Astrocyte (in vitro differentiated cells and primary cell): ENCODE measurements at regions not wholly inside any gene's neighbourhood (a gene's known extent, or its start where the extent isn't known, plus 50 kb on each side); places are given as distances from the start of the nearest gene placed in this dataset.
"Not testable (repeated sequence)": the region's sequence is repeated elsewhere in the genome, so short reads cannot be mapped to it uniquely, and the experiment has no call there.

Source experiments
- DNase-seq: peaks from one replicate; pipeline ENCODE4 v3.0.0-alpha.2; 2010; ENCODE audit warnings: low read depth
- FAIRE-seq: peaks from 2 replicates; lab custom pipeline; 2011; peaks lifted over from hg19 to GRCh38; lab: Jason Lieb, UNC
- H2AFZ ChIP-seq: 2 replicates; pipeline ENCODE4 v1.6.0; 2012; ENCODE audit warnings: low read depth, low read length, inconsistent platforms
- H3K27ac ChIP-seq: 2 replicates; pipeline ENCODE4 v1.5.1; 2011; ENCODE audit warnings: low read depth, low read length, inconsistent platforms
- H3K27me3 ChIP-seq: 2 replicates; pipeline ENCODE4 v1.6.0; 2011; ENCODE audit warnings: low read length, inconsistent platforms; ENCODE audit not compliant: insufficient read depth
- H3K36me3 ChIP-seq: 2 replicates; pipeline ENCODE4 v1.5.1; 2011; ENCODE audit warnings: low read length, inconsistent platforms; ENCODE audit not compliant: insufficient read depth
- H3K4me1 ChIP-seq: 2 replicates; pipeline ENCODE4 v1.5.1; 2011; ENCODE audit warnings: low read length, inconsistent platforms; ENCODE audit not compliant: insufficient read depth
- H3K4me2 ChIP-seq: 2 replicates; pipeline ENCODE4 v1.6.0; 2012; ENCODE audit warnings: low read length, inconsistent platforms
- H3K4me3 ChIP-seq: 2 replicates; pipeline ENCODE4 v1.5.1; 2011; ENCODE audit warnings: low read depth, mild to moderate bottlenecking, low read length, inconsistent platforms; ENCODE audit not compliant: insufficient read depth
- H3K79me2 ChIP-seq: 2 replicates; pipeline ENCODE4 v1.6.0; 2012; ENCODE audit warnings: mild to moderate bottlenecking, low read length, inconsistent platforms; ENCODE audit not compliant: insufficient read depth
- H3K9ac ChIP-seq: 2 replicates; pipeline ENCODE4 v1.6.0; 2012; ENCODE audit warnings: mild to moderate bottlenecking, low read length, inconsistent platforms
- H3K9me3 ChIP-seq: 2 replicates; pipeline ENCODE4 v1.5.1; 2012; ENCODE audit warnings: low read depth, mild to moderate bottlenecking, low read length, inconsistent platforms; ENCODE audit not compliant: insufficient read depth
- H4K20me1 ChIP-seq: 2 replicates; pipeline ENCODE4 v1.6.0; 2012; ENCODE audit warnings: low read length, inconsistent platforms; ENCODE audit not compliant: insufficient read depth
- H3K27ac Mint-ChIP-seq: one replicate; pipeline ENCODE4 v1.8.0; 2021; ENCODE audit warnings: mild to moderate bottlenecking, mixed read lengths; ENCODE audit not compliant: unreplicated experiment
- H3K27me3 Mint-ChIP-seq: one replicate; pipeline ENCODE4 v1.8.0; 2021; ENCODE audit warnings: low read depth, mixed read lengths; ENCODE audit not compliant: unreplicated experiment
- H3K36me3 Mint-ChIP-seq: one replicate; pipeline ENCODE4 v1.8.0; 2021; ENCODE audit warnings: low read depth, mixed read lengths; ENCODE audit not compliant: unreplicated experiment
- H3K4me1 Mint-ChIP-seq: one replicate; pipeline ENCODE4 v1.8.0; 2021; ENCODE audit warnings: low read depth, mixed read lengths; ENCODE audit not compliant: unreplicated experiment
- H3K4me3 Mint-ChIP-seq: one replicate; pipeline ENCODE4 v1.8.0; 2021; ENCODE audit warnings: mild to moderate bottlenecking, moderate library complexity, mixed read lengths; ENCODE audit not compliant: unreplicated experiment
- H3K9me3 Mint-ChIP-seq: one replicate; pipeline ENCODE4 v1.8.0; 2021; ENCODE audit warnings: mild to moderate bottlenecking, mixed read lengths; ENCODE audit not compliant: unreplicated experiment
- EZH2 ChIP-seq: IDR thresholded peaks from 2 replicates; pipeline ENCODE4 v1.6.1; 2012; ENCODE audit warnings: mild to moderate bottlenecking, low read length, inconsistent platforms; ENCODE audit not compliant: insufficient read depth
- TF ChIP-seq, protein P1 (sequence below): IDR thresholded peaks from 2 replicates; pipeline ENCODE4 v1.5.1; 2011; ENCODE audit warnings: low read depth, mild to moderate bottlenecking, inconsistent platforms, low read length, moderate library complexity; ENCODE audit not compliant: insufficient read depth

- no peak overlapping the region for H3K27ac Mint-ChIP-seq
- Histone ChIP-seq H3K9me3 (no peaks in the 10 kb centered on the region), H3K36me3 (no peaks in the 10 kb centered on the region), H3K4me1 (no peaks in the 10 kb centered on the region), H3K4me2 (no peak overlapping the region), H3K79me2 (peaks cover 3% of the 10 kb centered on the region), H4K20me1 (no peaks in the 10 kb centered on the region), H3K27ac (no peak overlapping the region), H3K27me3 (no peaks in the 10 kb centered on the region), H3K9ac (no peak overlapping the region), H3K4me3 (no peak overlapping the region), H2AFZ (no peak overlapping the region)
- H3K4me3 Mint-ChIP-seq = no peak overlapping the region
- peaks cover 6% of the 10 kb centered on the region for H3K36me3 Mint-ChIP-seq
- TF ChIP-seq, protein P1, sequence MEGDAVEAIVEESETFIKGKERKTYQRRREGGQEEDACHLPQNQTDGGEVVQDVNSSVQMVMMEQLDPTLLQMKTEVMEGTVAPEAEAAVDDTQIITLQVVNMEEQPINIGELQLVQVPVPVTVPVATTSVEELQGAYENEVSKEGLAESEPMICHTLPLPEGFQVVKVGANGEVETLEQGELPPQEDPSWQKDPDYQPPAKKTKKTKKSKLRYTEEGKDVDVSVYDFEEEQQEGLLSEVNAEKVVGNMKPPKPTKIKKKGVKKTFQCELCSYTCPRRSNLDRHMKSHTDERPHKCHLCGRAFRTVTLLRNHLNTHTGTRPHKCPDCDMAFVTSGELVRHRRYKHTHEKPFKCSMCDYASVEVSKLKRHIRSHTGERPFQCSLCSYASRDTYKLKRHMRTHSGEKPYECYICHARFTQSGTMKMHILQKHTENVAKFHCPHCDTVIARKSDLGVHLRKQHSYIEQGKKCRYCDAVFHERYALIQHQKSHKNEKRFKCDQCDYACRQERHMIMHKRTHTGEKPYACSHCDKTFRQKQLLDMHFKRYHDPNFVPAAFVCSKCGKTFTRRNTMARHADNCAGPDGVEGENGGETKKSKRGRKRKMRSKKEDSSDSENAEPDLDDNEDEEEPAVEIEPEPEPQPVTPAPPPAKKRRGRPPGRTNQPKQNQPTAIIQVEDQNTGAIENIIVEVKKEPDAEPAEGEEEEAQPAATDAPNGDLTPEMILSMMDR = no peak
- TF ChIP-seq EZH2 = no peak
- H3K9me3 Mint-ChIP-seq = no peaks in the 10 kb centered on the region
- H3K4me1 Mint-ChIP-seq = peaks cover 6% of the 10 kb centered on the region
- no peak for FAIRE-seq
- no peak for DNase-seq
- H3K27me3 Mint-ChIP-seq = no peaks in the 10 kb centered on the region
Measured at GRCh38 chr6:144408161-144408560, 123.0 kb downstream of the UTRN start.

- H3K9me3 ChIP-seq = no peaks in the 10 kb centered on the region
- Mint-ChIP-seq H3K36me3 (peaks cover 2% of the 10 kb centered on the region), H3K4me1 (peaks cover 5% of the 10 kb centered on the region), H3K4me3 (no peak overlapping the region), H3K9me3 (no peaks in the 10 kb centered on the region), H3K27me3 (no peaks in the 10 kb centered on the region), H3K27ac (no peak overlapping the region)
- no peak overlapping the region for H3K9ac ChIP-seq
- no peak overlapping the region for H2AFZ ChIP-seq
- H3K4me2 ChIP-seq = no peak overlapping the region
- no peaks in the 10 kb centered on the region for H3K36me3 ChIP-seq
- no peak overlapping the region for H3K27ac ChIP-seq
- DNase-seq (no peak), FAIRE-seq (no peak)
- H3K79me2 ChIP-seq = peaks cover 3% of the 10 kb centered on the region
- peaks cover 3% of the 10 kb centered on the region for H3K4me1 ChIP-seq
- TF ChIP-seq, protein P1 = no peak
- no peak for TF ChIP-seq EZH2
- no peak overlapping the region for H3K4me3 ChIP-seq
- H4K20me1 ChIP-seq = no peaks in the 10 kb centered on the region
- H3K27me3 ChIP-seq = no peaks in the 10 kb centered on the region
Measured at GRCh38 chr6:144410059-144410458, 124.9 kb downstream of the UTRN start.

DNA sequence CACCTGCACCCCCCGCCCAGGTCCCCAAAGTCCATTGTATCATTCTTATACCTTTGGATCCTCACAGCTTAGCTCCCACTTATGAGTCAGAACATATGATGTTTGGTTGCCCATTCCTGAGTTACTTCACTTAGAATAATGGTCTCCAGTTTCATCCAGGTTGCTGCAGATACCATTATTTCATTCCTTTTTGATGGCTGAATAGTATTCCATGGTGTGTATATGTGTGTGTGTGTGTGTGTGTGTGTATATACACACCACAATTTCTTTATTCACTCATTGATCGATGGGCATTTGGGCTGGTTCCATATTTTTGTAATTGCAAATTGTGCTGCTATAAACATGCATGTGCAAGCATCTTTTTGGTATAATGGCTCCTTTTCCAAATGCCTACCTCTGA, 125.4 kb downstream of the UTRN start:
- not testable (repeated sequence) for FAIRE-seq, H2AFZ ChIP-seq, H3K36me3 Mint-ChIP-seq, H3K9me3 Mint-ChIP-seq, H3K4me3 Mint-ChIP-seq, H3K4me3 ChIP-seq, H3K9ac ChIP-seq, H3K4me1 ChIP-seq, H3K27me3 ChIP-seq, DNase-seq, H3K27me3 Mint-ChIP-seq, H3K4me1 Mint-ChIP-seq, H3K4me2 ChIP-seq, H3K9me3 ChIP-seq, H4K20me1 ChIP-seq, H3K36me3 ChIP-seq, H3K27ac Mint-ChIP-seq, H3K79me2 ChIP-seq, H3K27ac ChIP-seq
